ENCODE measurements at regions not wholly inside any gene's neighbourhood (a gene's known extent, or its start where the extent isn't known, plus 50 kb on each side); places are given as distances from the start of the nearest gene placed in this dataset.
"Not testable (repeated sequence)": the region's sequence is repeated elsewhere in the genome, so short reads cannot be mapped to it uniquely, and the experiment has no call there.

GRCh38 chr6:23828861-23829260 lies 297.2 kb upstream of the NRSN1 start:
- H3K4me3 ChIP-seq (ENCODE audit: low read length): no peak overlapping the region
- no peak for DNase-seq (ENCODE audit: low read depth)
- TF ChIP-seq CTCF (conservative IDR thresholded peaks at IDR 0.05; ENCODE audit: low read depth, low read length): no peak

- no peak overlapping the region for H3K4me3 ChIP-seq (ENCODE audit: low read length)
- TF ChIP-seq CTCF (conservative IDR thresholded peaks at IDR 0.05; ENCODE audit: low read depth, low read length): no peak
- no peak for DNase-seq (ENCODE audit: low read depth)
Observed at GRCh38 chr6:23841116-23841515, 284.9 kb upstream of the NRSN1 start.

GRCh38 chr6:23842760-23843159 lies 283.3 kb upstream of the NRSN1 start:
- H3K4me3 ChIP-seq (ENCODE audit: low read length): no peak overlapping the region
- TF ChIP-seq CTCF (conservative IDR thresholded peaks at IDR 0.05; ENCODE audit: low read depth, low read length): no peak

GRCh38 chr6:23851522-23851921 lies 274.5 kb upstream of the NRSN1 start:
- no peak overlapping the region for H3K4me3 ChIP-seq (ENCODE audit: low read length)
- TF ChIP-seq CTCF (conservative IDR thresholded peaks at IDR 0.05; ENCODE audit: low read depth, low read length): no peak
- DNase-seq (ENCODE audit: low read depth): no peak

More at GRCh38 chr6:23842760-23843159, 283.3 kb upstream of the NRSN1 start:
- DNase-seq (ENCODE audit: low read depth): no peak

GRCh38 chr6:23853566-23854133 lies 272.4 kb upstream of the NRSN1 start:
- H3K4me3 ChIP-seq (ENCODE audit: low read length); DNase-seq (ENCODE audit: low read depth): not testable (repeated sequence)

- not testable (repeated sequence) for DNase-seq (ENCODE audit: low read depth); H3K4me3 ChIP-seq (ENCODE audit: low read length)
Observed at GRCh38 chr6:23854154-23854553, 271.9 kb upstream of the NRSN1 start.

- no peak for TF ChIP-seq CTCF (conservative IDR thresholded peaks at IDR 0.05; ENCODE audit: low read depth, low read length)
- DNase-seq (ENCODE audit: low read depth): no peak
- H3K4me3 ChIP-seq (ENCODE audit: low read length): no peak overlapping the region
Observed at GRCh38 chr6:23855497-23856116, 270.4 kb upstream of the NRSN1 start.

GRCh38 chr6:23870496-23870895 lies 255.5 kb upstream of the NRSN1 start:
- no peak for TF ChIP-seq CTCF (conservative IDR thresholded peaks at IDR 0.05; ENCODE audit: low read depth, low read length)
- H3K4me3 ChIP-seq (ENCODE audit: low read length): no peak overlapping the region
- no peak for DNase-seq (ENCODE audit: low read depth)
